Activated T-cell treated with anti-CD3 and anti-CD28 coated beads, Interleukin-2, amount 50 U/mL, for 24 hours (primary cell): ENCODE measurements at regions not wholly inside any gene's neighbourhood (a gene's known extent, or its start where the extent isn't known, plus 50 kb on each side); places are given as distances from the start of the nearest gene placed in this dataset.
"Not testable (repeated sequence)": the region's sequence is repeated elsewhere in the genome, so short reads cannot be mapped to it uniquely, and the experiment has no call there.

Experiments used
- DNase-seq: peaks from one replicate; pipeline ENCODE4 v3.0.0-alpha.2; 2020
- H3K27ac Mint-ChIP-seq: 2 replicates; pipeline ENCODE4 v1.8.0; 2020; ENCODE audit warnings: mild to moderate bottlenecking, mixed read lengths
- H3K27me3 Mint-ChIP-seq: 2 replicates; pipeline ENCODE4 v1.8.0; 2020; ENCODE audit warnings: mixed read lengths
- H3K36me3 Mint-ChIP-seq: 2 replicates; pipeline ENCODE4 v1.8.0; 2020; ENCODE audit warnings: low read depth, mixed read lengths
- H3K4me1 Mint-ChIP-seq: 2 replicates; pipeline ENCODE4 v1.8.0; 2020; ENCODE audit warnings: low read depth, mixed read lengths
- H3K4me3 Mint-ChIP-seq: 2 replicates; pipeline ENCODE4 v1.8.0; 2020; ENCODE audit warnings: mild to moderate bottlenecking, moderate library complexity, mixed read lengths
- H3K9me3 Mint-ChIP-seq: 2 replicates; pipeline ENCODE4 v1.8.0; 2020; ENCODE audit warnings: mixed read lengths

- Mint-ChIP-seq H3K9me3 (peaks cover 12% of the 10 kb centered on the region), H3K27me3 (peaks cover 50% of the 10 kb centered on the region)
- DNase-seq, H3K27ac Mint-ChIP-seq, H3K4me1 Mint-ChIP-seq, H3K4me3 Mint-ChIP-seq, H3K36me3 Mint-ChIP-seq: not testable (repeated sequence)
Measured at GRCh38 chrX:67361267-67361666, 182.6 kb upstream of the AR start.

GRCh38 chrX:67384403-67384802, 159.4 kb upstream of the AR start:
- Mint-ChIP-seq H3K36me3 (no peaks in the 10 kb centered on the region), H3K27ac (no peak overlapping the region), H3K9me3 (no peaks in the 10 kb centered on the region), H3K27me3 (peaks cover 21% of the 10 kb centered on the region), H3K4me3 (no peak overlapping the region), H3K4me1 (no peaks in the 10 kb centered on the region)
- no peak for DNase-seq

DNA sequence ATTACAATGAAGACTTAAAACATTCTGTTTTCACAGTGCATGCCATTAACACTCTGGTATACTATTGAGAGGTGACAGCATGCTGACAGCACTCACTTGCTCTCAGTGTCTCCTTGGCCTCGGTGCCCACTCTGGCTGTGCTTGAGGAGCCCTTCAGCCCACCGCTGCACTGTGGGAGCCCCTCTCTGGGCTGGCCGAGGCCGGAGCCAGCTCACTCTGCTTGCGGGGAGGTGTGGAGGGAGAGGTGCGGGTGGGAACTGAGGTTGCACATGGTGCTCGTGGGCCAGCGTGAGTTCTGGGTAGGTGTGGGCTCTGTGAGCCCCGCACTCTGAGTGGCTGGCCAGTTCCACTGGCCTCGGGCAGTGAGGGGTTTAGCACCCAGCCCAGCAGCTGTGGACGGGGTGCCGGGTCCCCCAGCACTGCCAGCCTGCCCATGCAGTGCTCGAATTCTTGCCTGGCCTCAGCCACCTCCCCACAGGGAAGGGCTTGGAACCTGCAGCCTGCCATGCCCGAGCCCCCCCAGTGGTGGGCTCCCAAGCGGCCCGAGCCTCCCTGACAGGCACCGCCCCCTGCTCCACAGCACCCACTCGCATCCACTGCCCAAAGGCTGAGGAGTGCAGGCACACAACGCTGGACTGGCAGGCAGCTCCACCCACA, 135.3 kb upstream of the AR start:
- no peak for DNase-seq
- Mint-ChIP-seq H3K4me3 (no peak overlapping the region), H3K27ac (no peak overlapping the region), H3K9me3 (no peaks in the 10 kb centered on the region), H3K4me1 (no peaks in the 10 kb centered on the region), H3K36me3 (no peaks in the 10 kb centered on the region), H3K27me3 (peaks cover 13% of the 10 kb centered on the region)

DNA sequence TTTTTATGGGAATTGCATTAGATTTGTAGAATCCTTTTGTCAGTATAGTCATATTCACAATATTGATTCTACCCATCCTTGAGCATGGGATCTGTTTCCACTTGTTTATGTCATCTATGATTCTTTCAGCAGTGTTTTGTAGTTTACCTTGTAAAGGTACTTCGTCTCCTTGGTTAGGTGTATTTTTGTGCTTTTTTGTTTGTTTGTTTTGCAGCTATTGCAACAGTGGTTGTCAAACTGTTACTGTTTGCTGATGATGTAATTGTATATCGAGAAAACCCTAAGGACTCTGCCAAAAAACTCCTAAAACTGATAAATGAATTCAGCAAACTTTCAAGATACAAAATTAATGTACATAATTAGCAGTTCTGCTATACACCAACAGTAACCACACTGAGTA, 127.9 kb upstream of the AR start:
- Mint-ChIP-seq H3K36me3 (no peaks in the 10 kb centered on the region), H3K9me3 (peaks cover 3% of the 10 kb centered on the region), H3K4me3 (no peak overlapping the region), H3K27ac (no peak overlapping the region), H3K27me3 (peaks cover 4% of the 10 kb centered on the region), H3K4me1 (no peaks in the 10 kb centered on the region)
- DNase-seq = no peak

DNA sequence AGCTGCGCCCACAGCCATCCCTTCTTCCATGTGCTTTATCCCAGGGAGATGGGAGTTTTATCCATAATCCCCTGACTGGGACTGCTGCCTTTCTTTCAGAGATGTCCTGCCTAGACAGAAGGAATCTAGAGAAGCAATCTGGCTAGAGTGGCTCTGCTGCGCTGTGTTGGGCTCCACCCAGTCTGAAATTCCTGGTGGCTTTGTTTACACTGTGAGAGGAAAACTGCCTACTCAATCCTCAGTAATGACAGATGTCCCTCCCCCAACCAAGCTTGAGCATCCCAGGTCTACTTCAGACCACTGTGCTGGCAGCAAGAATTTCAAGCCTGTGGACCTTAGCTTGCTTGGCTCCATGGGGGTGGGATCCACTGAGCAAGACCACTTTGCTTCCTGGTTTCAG, 116.9 kb upstream of the AR start:
- no peak for DNase-seq
- peaks cover 46% of the 10 kb centered on the region for H3K27me3 Mint-ChIP-seq
- H3K27ac Mint-ChIP-seq = no peak overlapping the region
- H3K9me3 Mint-ChIP-seq = peaks cover 2% of the 10 kb centered on the region
- no peaks in the 10 kb centered on the region for H3K36me3 Mint-ChIP-seq
- no peak overlapping the region for H3K4me3 Mint-ChIP-seq
- H3K4me1 Mint-ChIP-seq = no peaks in the 10 kb centered on the region

DNA sequence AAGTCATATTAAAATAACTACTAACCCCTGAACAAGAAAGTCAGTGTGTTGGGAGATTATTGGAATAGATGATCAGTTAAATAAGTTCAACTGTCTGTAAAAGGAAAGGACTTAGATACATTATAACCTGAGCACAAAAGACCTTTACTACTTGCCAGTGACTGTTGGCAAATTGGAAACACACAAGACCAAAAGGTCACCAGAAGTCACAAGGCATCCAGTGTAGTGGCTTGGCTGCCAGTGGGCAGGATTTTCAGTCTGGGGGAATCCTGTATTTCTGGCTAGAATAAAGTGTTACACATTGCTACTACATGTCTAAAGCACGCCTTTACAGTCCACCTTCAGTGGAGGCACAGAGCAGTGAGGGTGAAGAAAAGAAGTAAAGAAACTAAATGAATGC, 108.3 kb upstream of the AR start:
- no peak for DNase-seq
- Mint-ChIP-seq H3K4me1 (no peaks in the 10 kb centered on the region), H3K36me3 (no peaks in the 10 kb centered on the region), H3K27me3 (peaks cover 16% of the 10 kb centered on the region), H3K9me3 (no peaks in the 10 kb centered on the region), H3K4me3 (no peak overlapping the region), H3K27ac (no peak overlapping the region)

DNA sequence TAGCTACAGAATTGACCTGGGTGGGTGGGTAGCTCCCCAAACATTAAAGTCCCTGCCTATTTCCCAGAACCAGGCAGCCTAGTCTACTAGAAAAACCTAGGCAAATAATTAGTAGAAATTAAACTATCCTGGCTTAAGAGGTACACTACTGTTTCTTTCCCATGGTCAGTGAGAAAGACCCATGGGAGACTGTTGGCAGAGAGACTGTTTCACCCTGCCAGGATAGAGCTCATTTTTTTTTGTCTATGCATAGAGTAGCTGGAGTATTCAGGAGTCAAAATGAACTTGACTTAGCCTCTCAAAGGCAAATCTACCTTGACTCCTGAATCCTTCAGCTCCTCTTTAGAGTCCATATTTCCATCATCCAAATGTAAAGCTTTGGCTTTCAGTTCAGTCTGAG, 107.0 kb upstream of the AR start:
- Mint-ChIP-seq H3K27me3 (peaks cover 20% of the 10 kb centered on the region), H3K4me1 (no peaks in the 10 kb centered on the region)
- DNase-seq = no peak

GRCh38 chrX:67437821-67438220, 106.0 kb upstream of the AR start:
- H3K27ac Mint-ChIP-seq = no peak overlapping the region
- H3K4me3 Mint-ChIP-seq = no peak overlapping the region
- H3K4me1 Mint-ChIP-seq = no peaks in the 10 kb centered on the region
- DNase-seq = no peak
- no peaks in the 10 kb centered on the region for H3K9me3 Mint-ChIP-seq
- peaks cover 17% of the 10 kb centered on the region for H3K27me3 Mint-ChIP-seq
- no peaks in the 10 kb centered on the region for H3K36me3 Mint-ChIP-seq

More for the DNA sequence above, 107.0 kb upstream of the AR start:
- Mint-ChIP-seq H3K27ac (no peak overlapping the region), H3K9me3 (no peaks in the 10 kb centered on the region), H3K4me3 (no peak overlapping the region), H3K36me3 (no peaks in the 10 kb centered on the region)

DNA sequence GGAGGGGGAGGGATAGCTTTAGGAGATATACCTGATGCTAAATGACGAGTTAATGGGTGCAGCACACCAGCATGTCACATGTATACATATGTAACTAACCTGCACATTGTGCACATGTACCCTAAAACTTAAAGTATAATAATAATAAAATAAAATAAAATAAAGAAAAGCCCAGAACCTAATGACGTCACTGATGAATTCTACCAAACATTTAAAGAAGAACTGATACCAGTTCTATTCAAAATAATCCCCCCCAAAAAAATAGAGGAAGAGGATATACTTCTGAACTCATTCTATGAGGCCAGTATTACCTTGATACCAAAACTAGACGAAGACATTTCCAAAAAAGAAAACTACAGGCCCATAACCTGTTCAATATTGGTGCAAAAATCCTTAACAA, 68.6 kb upstream of the AR start:
- H3K4me1 Mint-ChIP-seq, H3K9me3 Mint-ChIP-seq, DNase-seq, H3K27ac Mint-ChIP-seq, H3K36me3 Mint-ChIP-seq, H3K4me3 Mint-ChIP-seq: not testable (repeated sequence)
- H3K27me3 Mint-ChIP-seq = peaks cover 22% of the 10 kb centered on the region

DNA sequence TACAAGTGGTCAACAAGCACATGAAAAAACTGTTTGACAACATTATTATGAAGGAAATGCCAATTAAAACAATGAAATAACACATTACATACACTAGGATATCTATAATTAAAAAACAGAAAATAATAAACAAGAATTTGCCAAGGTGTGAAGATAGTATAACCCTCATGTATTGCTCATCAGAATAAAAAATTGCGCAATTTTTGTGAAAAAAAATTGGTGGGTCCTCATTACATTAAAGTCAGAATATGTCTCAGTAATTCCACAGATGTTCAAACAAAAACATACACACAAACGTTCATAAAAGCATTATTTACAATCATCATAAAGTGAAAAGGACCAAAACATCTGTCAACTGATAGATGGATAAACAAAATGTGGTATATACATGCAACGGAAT, 63.0 kb upstream of the AR start:
- Mint-ChIP-seq H3K4me1 (no peaks in the 10 kb centered on the region), H3K27ac (no peak overlapping the region), H3K27me3 (peaks cover 34% of the 10 kb centered on the region), H3K9me3 (no peaks in the 10 kb centered on the region), H3K36me3 (no peaks in the 10 kb centered on the region), H3K4me3 (no peak overlapping the region)
- DNase-seq = no peak
